ENCODE measurements at regions not wholly inside any gene's neighbourhood (a gene's known extent, or its start where the extent isn't known, plus 50 kb on each side); places are given as distances from the start of the nearest gene placed in this dataset.
"Not testable (repeated sequence)": the region's sequence is repeated elsewhere in the genome, so short reads cannot be mapped to it uniquely, and the experiment has no call there.

- no peak overlapping the region for H3K4me3 ChIP-seq (ENCODE audit: low read depth, low read length)
- TF ChIP-seq, protein P1, sequence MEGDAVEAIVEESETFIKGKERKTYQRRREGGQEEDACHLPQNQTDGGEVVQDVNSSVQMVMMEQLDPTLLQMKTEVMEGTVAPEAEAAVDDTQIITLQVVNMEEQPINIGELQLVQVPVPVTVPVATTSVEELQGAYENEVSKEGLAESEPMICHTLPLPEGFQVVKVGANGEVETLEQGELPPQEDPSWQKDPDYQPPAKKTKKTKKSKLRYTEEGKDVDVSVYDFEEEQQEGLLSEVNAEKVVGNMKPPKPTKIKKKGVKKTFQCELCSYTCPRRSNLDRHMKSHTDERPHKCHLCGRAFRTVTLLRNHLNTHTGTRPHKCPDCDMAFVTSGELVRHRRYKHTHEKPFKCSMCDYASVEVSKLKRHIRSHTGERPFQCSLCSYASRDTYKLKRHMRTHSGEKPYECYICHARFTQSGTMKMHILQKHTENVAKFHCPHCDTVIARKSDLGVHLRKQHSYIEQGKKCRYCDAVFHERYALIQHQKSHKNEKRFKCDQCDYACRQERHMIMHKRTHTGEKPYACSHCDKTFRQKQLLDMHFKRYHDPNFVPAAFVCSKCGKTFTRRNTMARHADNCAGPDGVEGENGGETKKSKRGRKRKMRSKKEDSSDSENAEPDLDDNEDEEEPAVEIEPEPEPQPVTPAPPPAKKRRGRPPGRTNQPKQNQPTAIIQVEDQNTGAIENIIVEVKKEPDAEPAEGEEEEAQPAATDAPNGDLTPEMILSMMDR (IDR thresholded peaks at IDR 0.05; ENCODE audit: borderline replicate concordance, insufficient read depth, low read depth, low read length): no peak
Observed at GRCh38 chr6:79408256-79408974, 128.8 kb downstream of the LCA5 start.

- H3K4me3 ChIP-seq (ENCODE audit: low read depth, low read length): no peak overlapping the region
- TF ChIP-seq, protein P1 (IDR thresholded peaks at IDR 0.05; ENCODE audit: borderline replicate concordance, insufficient read depth, low read depth, low read length): no peak
Observed at GRCh38 chr6:79404677-79405076, 132.6 kb downstream of the LCA5 start.

GRCh38 chr6:79404261-79404660 lies 133.0 kb downstream of the LCA5 start:
- TF ChIP-seq, protein P1 (IDR thresholded peaks at IDR 0.05; ENCODE audit: borderline replicate concordance, insufficient read depth, low read depth, low read length): no peak
- H3K4me3 ChIP-seq (ENCODE audit: low read depth, low read length): no peak overlapping the region

DNA sequence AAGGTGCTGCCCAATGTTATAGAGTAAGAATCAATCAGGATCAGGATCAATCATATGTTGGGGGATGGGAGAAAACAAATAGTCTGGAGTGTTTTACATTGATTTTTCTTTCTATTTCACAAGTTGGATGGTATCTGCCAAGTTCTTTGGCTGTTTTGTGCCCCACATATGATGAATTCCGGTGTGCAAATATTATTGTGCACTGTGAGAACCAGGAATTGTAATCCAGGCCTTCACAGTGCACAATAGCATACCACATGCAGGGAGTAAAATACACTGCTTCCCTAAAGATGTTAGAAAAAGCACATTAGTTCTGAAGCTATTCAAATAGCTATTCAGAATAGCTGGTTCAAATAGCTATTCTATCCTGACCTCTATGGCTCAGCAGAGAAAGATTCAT lies 133.7 kb downstream of the LCA5 start:
- TF ChIP-seq, protein P1 (IDR thresholded peaks at IDR 0.05; ENCODE audit: borderline replicate concordance, insufficient read depth, low read depth, low read length): no peak
- H3K4me3 ChIP-seq (ENCODE audit: low read depth, low read length): no peak overlapping the region

DNA sequence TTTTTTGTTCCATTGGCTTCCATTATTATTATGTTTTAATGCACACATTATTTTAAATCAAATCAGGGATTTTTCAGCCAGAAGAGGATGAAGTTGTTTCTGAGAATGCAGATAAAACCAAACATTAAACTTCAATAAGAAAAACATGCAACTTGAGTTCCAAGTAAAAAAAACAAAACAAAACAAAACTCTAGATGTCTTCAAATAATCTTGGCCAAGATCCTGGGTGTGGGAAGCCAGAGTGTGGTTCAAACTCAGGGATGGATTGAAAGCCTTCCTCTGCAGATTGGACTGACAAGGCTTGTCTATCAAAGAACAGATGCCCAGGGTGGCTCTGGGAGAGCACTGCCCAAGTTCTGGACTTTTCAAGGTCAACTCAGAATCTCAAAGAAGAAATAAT lies 134.1 kb downstream of the LCA5 start:
- H3K4me3 ChIP-seq (ENCODE audit: low read depth, low read length): no peak overlapping the region
- TF ChIP-seq, protein P1 (IDR thresholded peaks at IDR 0.05; ENCODE audit: borderline replicate concordance, insufficient read depth, low read depth, low read length): no peak

- H3K4me3 ChIP-seq (ENCODE audit: low read depth, low read length): no peak overlapping the region
- TF ChIP-seq, protein P1 (IDR thresholded peaks at IDR 0.05; ENCODE audit: borderline replicate concordance, insufficient read depth, low read depth, low read length): no peak
Observed at GRCh38 chr6:79399499-79399898, 137.7 kb downstream of the LCA5 start.

DNA sequence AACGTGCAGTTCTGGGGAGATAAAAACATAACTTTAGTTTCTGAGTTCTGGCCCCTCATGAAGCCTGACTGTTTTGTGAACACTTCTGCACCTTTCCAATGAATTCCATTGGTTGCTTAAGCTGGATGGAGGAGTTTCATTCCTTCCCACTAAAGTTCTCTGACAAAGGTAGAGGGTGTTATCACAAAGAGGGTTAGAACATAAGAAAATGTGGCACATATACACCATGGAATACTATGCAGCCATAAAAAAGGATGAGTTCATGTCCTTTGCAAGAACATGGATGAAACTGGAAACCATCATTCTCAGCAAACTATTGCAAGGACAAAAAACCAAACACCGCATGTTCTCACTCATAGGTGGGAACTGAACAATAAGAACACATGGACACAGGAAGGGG lies 138.6 kb downstream of the LCA5 start:
- not testable (repeated sequence) for H3K4me3 ChIP-seq (ENCODE audit: low read depth, low read length)
